ENCODE measurements at regions not wholly inside any gene's neighbourhood (a gene's known extent, or its start where the extent isn't known, plus 50 kb on each side); places are given as distances from the start of the nearest gene placed in this dataset.
A peak's percentile ranks its signal among the peaks of the same experiment; 100 is the strongest.

DNA sequence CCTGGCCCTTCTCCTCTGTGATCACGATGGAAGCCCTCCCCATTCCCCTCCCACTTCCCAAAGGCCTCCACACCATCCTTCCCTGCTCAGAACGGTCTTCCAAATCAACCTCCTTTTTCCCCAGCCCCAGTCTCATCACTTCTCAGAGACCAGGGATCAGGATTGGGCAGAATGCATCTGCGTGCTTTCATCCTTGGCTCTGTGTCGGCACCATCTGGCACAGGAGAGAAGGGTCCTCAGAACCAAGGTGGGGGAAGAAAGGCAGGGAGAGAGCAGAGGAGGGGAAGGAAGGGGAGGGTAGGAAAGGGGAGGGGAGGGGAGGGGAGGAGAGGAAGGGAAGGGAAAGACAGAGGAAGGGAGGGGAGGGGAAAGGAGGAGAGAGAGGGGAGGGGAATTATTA, 52.4 kb upstream of the FICD start:
- no peak overlapping the region for H3K27ac ChIP-seq
- H3K4me3 ChIP-seq = no peak overlapping the region

DNA sequence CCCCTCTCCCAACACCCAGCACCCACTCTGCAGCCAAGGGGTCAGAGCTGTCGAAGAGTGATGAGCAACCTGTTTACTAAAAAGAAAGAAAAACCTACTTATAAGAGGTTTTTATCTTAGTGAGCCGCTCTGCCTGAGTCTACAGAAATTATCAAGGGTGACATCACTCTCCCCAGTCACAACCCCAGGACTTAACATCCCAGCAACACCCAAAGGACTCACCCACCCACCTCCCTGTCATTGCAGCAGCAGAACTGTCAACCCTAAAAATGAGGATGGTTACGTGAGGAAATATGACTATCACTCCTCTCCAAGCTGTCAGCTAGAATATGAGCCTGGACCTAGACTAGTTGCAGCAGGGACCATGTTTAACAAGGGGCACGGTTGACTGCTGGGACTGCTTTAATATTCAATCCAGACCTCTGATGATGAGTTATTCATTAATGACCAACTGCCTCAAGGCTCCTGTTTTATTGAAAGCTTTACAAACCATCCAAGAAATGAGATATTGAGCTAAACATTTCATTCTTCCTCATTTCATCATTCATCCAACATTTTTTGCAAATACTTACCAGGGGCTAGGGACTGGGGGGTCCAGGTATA, 53.9 kb upstream of the FICD start:
- no peak overlapping the region for H3K4me3 ChIP-seq
- H3K27ac ChIP-seq = no peak overlapping the region

DNA sequence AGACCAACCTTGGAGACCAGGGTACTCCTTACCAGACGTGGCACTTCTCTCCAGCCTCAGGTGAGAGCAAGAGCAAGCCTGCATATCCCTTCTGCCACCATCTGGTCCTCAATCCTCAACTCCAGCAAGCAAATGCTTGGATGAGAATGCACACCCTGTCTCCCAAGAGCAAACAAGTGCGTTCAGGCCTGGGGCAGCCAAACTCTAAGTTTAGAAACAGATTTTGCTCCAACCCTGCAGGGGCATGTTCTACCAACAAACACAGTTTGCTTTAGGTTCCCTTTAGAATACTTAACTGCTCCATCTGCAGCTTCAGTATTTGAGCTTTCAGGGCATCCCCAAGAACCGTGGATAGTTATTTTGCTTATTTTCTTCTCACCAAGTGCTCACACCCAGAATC, 55.9 kb upstream of the FICD start:
- no peak overlapping the region for H3K4me3 ChIP-seq
- no peak overlapping the region for H3K27ac ChIP-seq

DNA sequence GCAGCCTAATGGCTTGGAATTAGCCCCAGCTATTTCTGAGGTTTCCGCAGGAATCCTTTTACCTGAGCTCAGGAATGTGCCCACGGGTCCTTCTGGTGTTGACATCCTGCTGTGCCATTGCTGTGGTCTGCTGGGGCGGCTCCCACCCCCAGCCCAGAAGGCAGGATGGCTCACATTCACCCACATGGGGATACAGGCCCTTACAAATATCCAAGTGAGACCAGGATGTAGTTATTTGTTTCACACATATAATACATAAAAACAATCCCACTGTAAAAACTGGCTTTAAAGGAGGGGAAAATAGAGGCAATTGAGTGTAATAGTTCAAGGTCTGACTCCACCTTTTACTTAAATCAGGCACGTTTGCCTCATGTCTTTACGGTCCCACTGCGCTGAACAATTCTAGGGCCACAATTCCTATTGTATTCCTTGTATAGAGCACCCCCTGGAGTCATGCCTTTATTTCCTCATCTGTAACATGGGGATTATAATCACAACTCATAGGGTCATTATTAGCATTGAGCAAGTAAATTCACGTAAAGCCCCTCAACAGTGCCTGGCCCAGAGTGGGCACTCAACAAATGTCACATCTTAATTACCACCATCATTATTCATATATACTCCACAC, 57.2 kb upstream of the FICD start:
- Histone ChIP-seq H3K27ac (no peak overlapping the region), H3K4me3 (no peak overlapping the region)

DNA sequence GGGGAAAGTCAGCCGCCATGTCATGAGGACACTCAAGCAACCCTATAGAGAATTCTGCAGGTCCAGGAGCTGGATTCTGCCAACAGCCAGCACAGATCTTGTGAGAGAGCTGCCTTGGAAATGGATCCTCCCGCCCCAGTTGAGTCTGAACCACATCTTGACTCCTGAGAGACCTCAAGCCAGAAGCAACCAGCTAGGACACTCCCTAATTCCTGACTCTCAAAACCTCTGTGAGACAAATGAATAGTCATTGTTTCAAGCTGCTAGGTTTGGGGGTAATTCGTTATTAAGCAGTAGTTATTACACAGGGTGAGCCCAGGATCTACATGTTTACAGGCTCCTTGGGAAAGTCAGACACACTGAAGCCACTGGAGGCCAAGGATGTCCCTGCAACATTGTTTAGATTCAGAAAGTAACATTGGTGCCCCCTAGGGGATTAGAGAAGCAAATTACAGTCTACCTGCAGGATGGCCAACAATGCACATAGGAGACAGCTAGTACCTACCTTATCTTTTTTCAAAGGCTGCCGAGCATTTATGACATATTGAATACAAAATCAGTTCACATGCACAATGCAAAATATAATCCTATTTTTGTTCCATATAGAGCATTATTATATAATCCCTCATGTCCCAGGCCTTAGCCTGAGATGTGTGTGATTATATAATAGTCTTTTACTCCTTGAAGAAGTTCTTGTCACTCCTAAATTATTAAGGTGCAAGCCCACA, 57.9 kb upstream of the FICD start:
- H3K4me3 ChIP-seq = no peak overlapping the region

DNA sequence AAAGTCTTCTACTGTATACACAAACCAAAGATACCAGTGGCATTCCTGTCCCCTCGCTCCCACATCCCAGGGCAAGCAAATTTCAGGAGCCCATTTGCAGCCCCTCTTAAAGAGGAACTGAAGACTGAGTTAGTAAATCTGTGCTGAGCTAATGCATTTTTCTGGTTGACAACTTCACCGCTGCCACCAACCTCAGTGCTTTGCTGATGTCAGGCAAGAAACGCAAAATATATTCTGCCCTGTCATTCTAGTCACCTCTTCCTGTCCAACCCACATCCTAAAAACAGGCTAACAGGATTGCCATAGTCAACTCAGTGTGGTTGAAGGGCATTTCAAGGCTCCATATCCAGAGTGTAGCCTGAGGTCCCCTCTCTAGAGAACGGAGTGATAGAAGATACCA, 59.4 kb upstream of the FICD start:
- H3K4me3 ChIP-seq = no peak overlapping the region
- H3K27ac ChIP-seq = no peak overlapping the region

More for the DNA sequence above, 57.9 kb upstream of the FICD start:
- no peak overlapping the region for H3K27ac ChIP-seq

DNA sequence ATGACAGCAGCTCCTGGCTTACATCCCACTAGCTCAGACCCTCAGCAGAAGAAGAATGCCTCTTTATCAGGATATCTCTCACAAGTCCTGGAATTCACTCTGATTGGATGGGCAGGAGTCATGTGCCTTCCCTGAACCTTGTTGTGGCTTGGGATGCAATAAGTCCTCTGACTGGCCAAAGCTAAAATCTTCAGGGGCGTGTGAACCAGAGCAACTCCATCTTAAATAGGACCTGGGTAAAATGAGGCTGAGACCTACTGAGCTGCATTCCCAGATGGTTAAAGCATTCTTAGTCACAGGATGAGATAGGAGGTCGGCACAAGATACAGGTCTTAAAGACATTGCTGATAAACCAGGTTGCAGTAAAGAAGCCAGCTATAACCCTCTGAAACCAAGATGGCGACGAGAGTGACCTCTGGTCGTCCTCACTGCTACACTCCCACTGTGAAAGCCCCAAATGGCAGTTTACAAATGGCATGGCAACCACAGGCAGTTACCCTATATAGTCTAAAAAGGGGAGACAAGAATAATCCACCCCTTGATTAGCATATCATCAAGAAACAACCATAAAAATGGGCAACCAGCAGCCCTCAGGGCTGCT, 60.4 kb upstream of the FICD start:
- H3K27ac ChIP-seq = no peak overlapping the region
- no peak overlapping the region for H3K4me3 ChIP-seq

DNA sequence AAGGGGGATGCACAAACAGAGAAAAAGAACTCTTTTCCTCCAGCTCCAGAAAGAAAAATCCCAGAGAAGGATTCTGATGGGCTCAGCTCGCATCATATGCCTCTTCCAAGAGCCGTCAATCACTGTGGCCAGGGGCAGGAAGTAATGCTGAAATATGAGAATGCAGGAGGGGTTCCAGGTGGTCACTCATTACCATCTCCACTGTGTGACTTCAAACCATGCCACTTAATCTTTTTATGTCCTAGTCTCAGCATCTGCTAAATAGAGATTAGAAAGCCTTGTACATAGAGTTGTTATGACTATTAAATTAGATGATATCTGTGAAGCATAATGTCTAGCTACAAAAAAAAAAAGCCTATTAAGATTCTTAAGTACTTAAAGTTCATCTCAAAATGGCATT, 65.6 kb upstream of the FICD start:
- H3K27ac ChIP-seq = no peak overlapping the region
- H3K4me3 ChIP-seq = no peak overlapping the region

DNA sequence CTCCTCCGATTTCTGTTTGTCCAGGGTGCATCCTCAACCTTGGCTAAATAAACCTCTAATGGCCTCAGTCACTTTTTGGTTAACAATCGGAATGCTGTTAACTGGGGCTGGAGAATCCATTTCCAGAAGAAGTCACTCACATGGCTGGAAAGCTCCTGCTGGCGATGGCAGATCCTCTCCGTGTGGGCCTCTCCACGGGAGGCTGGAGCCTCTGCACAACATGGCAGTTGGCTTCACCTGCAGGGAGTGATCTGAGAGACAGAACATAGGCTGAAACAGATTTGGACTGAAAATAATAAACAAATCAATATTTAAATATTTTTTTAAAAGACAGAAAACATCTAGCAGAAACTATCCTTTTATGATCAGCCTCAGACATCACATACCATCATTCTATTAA, 66.8 kb upstream of the FICD start:
- H3K4me3 ChIP-seq = no peak overlapping the region
- H3K27ac ChIP-seq = no peak overlapping the region

DNA sequence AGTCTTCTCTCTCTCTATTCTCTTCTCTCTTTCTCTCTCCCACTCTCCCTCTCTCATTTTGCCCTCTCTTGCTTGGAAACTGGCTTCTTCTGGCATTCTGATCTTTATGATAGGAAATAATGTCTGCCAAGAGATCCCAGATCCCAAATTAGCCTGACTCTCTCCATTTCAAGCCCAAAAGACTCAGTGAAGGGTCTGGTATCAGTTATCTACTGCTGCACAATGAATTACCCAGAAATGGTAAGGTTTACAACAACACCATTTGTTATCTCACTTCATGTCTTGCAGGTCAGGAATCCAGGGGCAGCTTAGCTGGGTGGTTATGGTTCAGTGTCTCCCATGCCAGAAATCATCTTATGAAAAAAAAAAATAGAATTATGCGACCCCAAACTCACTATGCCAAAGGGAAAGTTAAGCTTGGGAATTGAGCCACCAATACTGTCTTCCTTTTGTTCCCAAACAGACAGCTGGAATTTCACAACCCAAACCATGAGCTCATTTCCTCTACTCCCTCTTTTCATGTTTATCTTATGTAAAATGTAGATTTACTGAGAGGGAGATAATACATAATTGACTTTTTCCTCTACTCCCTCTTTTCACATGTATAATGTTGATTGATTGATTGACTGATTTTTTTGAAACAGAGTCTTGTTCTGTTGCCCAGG, 67.8 kb upstream of the FICD start:
- H3K4me3 ChIP-seq = no peak overlapping the region
- peak overlapping the region in 1 of 21 experiments; percentile 9 for H3K27ac ChIP-seq

DNA sequence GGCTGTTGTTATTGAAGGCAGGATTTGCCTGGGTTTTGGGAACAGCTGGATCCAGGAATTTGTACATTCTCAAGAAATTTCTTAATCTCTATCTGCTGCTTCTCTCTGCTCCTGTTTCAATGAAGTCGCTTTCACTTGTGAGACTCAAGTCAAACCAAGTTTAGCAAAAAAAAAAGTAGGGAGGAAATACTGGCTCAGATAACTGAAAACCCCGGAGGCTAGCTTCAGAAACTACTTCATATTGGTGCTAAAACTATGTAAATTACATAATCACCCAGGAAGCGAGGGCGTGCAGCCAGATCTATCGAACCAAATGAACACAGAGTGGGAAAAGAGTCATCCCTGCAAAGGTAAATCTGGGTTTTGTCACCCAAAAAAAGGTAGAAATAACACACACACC, 68.3 kb upstream of the FICD start:
- H3K4me3 ChIP-seq = no peak overlapping the region
- peak overlapping the region in 1 of 21 experiments; percentile 9 for H3K27ac ChIP-seq

DNA sequence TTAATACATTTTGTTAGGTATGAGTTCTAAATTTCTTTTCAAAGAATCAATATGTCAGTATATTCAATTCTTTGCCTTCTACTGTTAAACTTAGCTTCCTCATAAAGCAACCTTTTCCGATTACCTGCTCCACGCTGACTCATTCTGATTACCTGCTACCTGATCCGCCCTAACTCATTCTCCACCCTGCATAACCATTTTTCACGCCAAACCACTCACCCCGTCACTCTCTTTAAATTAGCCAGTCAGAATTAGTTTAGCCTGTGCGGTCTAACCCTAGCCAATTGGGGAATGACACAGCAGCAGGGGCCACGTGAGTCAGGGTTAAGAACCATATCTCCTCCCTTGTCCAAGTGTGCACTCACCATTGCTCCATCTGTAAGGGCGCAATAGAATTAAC, 72.2 kb upstream of the FICD start:
- H3K27ac ChIP-seq = no peak overlapping the region
- no peak overlapping the region for H3K4me3 ChIP-seq

DNA sequence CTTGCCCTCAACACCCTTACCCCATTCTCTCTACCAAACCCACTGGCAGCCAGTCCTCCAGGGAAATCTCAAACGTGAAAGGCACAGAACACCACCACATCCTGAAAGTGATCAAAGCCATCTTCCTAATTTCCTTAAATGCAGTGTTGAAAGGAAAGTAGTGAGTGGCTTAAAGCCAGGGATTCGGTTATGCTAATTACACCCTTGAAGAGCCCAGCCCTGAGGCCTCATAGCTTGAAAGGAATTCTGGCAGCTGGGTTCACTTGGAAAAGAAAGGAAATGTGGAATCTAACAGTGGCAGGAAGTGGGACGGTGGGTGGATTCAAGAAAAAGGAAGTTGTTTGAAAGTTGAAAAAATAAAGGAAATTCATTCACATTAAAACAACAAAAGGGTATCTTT, 73.0 kb upstream of the FICD start:
- Histone ChIP-seq H3K4me3 (no peak overlapping the region), H3K27ac (no peak overlapping the region)

DNA sequence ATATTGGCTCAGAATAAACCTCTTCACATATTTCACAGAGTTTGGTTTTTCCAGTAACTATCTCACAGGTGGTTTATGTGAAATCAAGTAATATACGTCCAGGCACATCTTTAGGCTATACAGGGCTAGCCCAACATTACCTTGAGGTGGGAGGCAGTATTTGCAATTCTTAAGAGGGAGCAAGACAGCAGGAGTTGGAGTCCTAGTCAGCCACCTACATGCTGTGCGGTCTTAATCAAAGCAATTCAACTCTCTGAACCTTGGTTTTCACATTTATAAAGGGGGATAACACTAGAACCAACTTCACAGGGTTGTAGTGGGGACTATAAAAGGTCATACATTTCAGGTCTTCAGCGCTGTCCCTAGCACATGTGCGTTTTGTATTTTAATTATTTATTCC, 73.5 kb upstream of the FICD start:
- Histone ChIP-seq H3K27ac (no peak overlapping the region), H3K4me3 (no peak overlapping the region)

DNA sequence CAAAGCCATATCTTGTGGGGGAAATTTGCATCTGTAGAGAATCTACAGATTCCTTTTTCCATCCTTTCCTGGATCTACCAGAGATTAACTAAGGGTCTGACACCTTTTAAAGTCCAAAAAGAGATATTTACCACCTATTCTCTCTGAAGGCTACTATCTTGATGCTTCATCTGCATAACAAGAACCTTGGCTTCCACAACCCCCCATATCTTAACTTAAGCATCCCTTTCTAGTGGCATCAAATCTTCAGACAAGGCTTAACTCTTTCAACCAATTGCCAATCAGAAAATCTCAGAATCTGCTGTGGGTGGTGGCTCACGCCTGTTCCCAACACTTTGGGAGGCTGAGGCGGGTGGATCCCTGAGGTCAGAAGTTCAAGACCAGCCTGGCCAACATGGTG, 74.3 kb upstream of the FICD start:
- Histone ChIP-seq H3K27ac (no peak overlapping the region), H3K4me3 (no peak overlapping the region)

DNA sequence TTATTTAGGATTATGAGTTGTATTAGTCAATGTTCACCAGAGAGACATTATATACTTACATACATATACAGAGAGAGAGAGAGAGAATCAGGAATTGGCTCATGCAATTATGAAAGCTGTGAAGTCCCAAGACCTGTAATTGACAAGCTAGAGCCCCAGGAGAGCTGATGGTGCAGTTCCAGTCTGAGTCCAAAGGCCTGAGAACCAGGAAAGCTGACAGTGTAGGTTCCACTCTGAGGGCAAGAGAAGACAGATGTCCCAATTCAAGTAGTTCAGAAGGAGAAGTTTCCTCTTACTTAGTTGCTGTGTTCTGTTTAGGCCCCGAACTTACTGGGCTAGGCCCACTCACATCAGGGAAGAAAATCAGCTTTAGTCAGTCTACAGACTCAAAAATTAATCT, 76.4 kb upstream of the FICD start:
- Histone ChIP-seq H3K4me3 (no peak overlapping the region), H3K27ac (no peak overlapping the region)

DNA sequence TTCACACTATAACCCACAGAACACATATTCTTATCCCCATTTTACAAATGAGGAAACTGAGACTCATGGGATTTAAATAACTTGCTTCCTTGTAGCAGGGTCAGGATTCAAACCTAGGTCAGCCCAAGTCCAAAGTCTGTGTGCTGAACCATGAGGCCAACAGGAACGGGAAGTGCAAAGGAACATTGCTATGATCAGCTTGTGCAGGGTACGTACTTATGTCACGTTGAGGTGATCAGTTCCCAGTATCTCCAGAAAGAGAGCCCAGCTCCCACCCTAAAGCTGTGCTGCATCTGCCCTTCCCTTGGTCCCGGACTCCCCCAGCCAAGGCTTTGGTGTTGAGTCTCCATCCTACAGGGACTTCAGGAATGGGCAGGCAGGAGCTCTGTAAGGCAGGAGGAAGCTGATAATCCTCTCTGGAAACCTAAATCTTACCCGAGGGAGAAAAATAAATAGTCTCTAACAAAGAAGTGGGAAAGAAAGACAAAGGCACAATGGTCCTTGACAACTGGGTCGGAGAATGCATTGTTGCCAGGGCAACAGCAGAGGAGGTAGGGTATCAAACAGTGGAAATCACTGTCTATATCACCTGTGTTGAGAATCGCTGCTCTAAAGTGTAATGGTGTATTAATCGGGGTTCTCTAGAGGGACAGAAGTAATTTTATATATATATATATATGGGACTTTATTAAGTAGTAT, 82.5 kb upstream of the FICD start:
- H3K27ac ChIP-seq = no peak overlapping the region
- H3K4me3 ChIP-seq = no peak overlapping the region

DNA sequence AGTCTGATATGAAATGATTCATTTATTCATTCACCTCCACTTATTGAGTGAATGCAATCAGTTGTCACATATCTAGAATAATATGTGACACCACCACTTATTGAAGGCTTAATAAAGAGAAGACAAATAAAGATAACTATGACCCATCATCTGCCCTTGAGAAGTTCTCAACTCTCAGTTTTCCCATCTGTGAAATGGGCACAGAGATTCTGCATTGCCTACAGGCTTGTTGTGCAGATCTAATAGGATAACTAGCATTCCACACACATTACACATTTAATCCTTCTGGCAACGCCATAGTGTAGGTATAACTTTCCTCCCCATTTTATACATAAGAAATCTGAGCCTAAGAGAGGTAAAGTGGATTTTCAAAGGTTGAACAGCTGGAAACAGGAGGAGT, 84.2 kb upstream of the FICD start:
- no peak overlapping the region for H3K4me3 ChIP-seq
- H3K27ac ChIP-seq = no peak overlapping the region

DNA sequence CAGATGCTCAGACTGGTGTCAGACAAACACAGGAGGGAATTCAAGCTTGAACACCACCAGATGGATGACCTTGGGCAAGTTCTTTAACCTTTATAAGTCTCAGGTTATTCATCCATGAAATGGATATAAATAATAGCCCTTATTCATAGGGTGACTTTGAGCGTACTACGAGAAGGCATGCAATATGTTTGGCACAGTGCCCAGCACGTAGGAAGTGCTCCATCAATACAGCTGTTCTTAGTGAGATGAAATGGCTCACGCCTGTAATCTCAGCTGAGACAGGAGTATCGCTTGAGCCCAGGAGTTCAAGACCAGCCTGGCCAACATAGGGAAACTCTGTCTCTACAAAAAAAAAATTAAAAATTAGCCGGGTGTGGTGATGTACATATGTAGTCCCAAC, 84.8 kb upstream of the FICD start:
- Histone ChIP-seq H3K27ac (no peak overlapping the region), H3K4me3 (no peak overlapping the region)

DNA sequence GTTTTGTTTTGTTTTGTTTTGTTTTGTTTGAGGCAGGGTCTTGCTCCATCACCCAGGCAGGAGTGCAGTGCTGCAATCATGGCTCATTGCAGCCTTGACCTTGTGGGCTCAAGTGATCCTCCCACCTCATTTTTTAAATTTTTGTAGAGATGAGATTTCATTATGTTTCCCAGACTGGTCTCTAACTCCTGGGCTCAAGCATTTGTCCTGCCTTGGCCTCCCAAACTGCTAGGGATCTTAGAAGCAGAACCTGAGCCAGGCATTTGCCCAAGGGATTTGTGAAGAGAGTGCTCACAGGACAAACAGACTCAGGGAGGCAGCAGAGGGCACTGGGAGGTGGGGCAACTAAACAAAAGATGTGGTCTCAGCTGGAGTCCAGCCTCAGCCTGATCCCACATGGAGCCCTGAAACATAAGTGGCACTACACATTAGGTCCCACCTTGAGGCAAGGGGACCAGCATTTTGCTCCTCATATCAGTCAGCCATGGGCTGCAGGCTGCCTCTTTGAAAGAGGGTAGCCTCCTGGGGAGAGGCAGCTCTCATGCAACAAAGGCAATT, 86.2 kb upstream of the CMKLR1 start:
- H3K27ac ChIP-seq = no peak overlapping the region
- H3K4me3 ChIP-seq = no peak overlapping the region

Data from skin epidermis (tissue), 12 donors.